Bone marrow (tissue), 2 donors: ENCODE measurements at regions not wholly inside any gene's neighbourhood (a gene's known extent, or its start where the extent isn't known, plus 50 kb on each side); places are given as distances from the start of the nearest gene placed in this dataset.
"Not testable (repeated sequence)": the region's sequence is repeated elsewhere in the genome, so short reads cannot be mapped to it uniquely, and the experiment has no call there.

Experiments used
- DNase-seq, 2 donors: peaks; one replicate each; lab custom pipeline; 2025; lab: John Stamatoyannopoulos, UW

DNA sequence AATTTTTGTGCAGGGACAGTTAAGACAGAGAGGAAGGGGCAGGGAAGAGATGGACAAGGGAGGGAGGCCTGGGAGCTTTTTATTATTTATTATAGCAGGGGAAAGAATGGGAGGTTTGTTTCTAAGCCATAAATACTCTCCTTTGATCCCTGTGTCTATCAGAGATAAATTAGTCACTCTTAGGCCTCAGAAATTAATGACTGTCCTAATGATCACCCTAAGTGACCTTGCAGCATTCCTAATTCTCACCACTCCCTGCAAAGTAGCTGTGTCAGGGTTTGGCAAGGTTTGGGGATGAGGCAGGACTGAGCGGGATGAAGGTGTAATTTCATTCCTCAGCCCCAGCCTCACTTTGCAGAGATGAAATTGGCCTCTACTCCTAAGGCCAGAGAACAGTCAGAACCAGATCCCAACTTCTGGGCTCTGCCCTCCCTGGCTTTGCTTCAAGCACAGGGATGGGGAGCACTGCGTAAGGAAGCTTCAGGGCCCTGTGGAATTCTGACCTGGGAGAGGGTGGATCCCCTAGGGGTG is 95.0 kb downstream of the TMEM17 start:
- DNase-seq, result no peak

DNA sequence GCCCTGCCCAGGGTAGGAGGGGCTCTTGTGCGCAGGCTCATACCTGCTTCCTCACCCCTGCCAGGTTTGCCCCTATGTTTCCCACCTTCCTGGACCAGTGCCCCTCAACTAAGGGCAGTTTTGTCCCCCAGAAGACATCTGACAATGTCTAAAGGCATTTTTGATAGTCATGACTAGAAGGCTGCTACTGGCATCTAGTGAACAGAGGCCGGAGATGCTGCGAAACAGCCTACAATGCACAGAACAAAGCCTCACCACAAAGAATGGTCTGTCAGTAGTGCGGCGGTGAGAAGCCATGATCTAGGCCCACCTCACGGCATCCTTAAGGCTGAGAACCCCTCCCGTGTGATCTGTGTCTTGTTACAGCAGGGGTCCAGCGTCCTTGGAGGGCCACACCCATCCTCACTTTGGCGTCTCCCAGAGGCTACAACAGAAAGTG is 96.0 kb downstream of the TMEM17 start:
- no peak for DNase-seq

GRCh38 chr2:62409442-62409841 is 96.6 kb downstream of the TMEM17 start:
- DNase-seq, result no peak

DNA sequence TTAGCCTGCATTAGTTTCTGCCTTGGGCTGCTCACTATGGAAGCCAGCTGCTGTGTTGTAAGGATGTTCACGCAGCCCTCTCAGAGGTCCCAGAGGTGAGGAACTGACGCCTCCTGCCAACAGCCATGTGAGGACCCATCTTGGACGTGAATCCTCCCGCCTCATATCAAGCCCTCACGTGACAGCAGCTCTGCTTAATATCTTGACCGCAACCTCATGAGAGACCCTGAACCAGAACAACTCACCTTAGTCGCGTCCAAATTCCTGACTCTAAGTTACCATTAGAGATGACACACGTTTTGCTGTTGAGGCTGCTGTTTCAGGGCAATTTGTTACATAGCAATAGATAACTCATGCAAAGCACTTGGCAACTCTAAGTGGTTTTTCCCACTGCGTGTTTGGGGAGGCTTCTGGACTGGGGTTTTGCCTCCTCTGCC is 97.7 kb downstream of the TMEM17 start:
- DNase-seq, result no peak

DNA sequence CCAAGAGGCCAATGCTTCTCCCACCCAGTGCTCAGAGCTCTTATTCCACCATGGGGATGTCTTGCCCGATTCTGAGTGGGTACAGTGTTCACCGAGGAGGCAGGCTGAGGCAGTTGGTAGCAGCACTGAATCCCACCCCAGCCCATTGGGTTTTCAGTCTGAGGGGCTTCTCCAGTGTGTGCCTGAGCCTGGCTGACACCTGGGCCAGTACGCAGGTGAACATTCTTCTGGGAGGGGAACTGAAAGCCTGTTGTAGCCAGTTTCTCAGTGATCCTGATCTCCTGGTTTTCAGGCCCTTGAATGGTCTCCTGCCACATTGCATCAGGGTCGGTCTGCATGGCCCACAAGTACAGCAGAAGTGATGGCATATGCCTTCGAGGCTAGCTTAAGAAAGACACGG is 98.2 kb downstream of the TMEM17 start:
- no peak for DNase-seq

DNA sequence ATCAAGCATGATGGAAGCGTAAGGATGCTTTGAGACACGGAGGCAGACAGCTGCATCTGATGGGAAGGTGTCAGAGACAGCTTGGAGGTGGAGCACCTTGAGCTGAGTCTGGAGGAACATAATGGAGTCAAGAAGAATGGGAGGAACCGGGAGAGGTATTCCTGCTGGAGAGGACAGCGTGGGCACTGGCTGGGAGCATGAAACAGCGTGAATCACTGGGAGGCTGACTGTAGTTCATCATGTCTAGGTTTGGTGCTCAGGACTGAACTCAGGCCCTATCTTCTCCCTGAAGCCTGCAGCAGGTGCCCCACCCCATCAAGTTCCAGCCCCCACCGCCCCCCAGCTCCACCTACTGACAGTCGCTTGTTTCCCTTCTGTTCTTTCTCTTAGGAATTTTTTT is 98.6 kb downstream of the TMEM17 start:
- DNase-seq, result no peak

DNA sequence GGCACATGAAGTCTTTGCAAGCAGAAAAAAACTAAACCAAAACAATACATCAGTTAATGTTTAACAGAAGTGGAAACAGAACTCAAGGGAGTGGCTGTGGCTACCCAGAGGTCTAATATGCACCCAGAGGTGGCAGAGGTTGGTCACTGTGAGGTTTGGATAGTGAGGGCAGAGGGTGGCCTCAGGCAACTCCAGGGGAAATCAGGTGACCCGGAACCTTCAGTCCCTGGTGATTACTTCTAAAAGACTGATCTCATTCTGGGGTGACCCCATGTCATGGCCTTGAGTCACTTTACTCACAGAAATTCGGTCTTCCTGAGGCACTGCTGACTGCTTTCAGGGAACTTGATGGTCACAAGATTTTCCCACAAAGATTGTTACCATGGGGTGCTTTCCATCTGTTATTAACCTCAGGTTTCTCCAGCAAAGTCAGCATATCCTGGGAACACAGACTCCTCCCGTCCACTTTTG is 99.4 kb downstream of the TMEM17 start:
- no peak for DNase-seq

DNA sequence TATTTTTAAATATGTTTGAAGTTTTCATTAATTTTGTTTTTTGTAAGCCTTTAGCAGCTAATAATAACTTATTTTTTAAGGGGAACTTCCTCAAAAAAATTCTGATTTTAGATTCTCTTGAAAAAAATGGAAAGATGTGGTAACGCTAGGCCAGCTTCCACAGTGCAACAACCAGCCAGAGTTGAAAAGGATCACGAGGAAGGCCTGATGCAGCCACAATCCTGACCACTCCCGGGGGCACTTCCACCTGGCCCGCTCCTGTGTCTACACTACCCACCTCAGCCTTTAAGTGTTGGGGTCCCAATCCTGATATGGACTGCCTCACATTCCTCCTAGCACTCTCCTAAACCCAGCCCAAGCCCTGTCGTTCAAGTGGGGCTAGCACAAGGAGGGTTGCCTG is 101.1 kb downstream of the TMEM17 start:
- DNase-seq, result no peak

- DNase-seq, result no peak
Measured at GRCh38 chr2:62402156-62402555, 103.8 kb downstream of the TMEM17 start.

DNA sequence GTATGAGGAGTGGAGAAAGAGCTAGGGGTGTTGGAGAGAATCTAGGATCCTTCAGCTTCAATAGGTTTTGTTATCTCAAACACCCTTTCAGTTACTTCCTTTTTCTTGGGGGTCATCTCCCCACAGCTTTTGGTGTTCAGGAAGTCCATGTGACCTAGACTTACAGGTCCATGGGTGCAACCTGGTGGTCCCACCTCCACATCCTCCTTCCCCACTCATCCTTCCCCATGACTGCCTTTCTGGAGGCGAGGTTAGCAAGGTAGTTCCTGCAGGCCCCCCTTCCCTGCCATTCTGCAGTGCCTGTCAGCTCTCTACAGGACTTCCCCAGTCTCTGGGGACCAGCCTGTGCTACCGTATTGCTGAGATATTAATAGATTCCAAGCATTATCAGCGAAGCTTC is 107.6 kb downstream of the TMEM17 start:
- no peak for DNase-seq

DNA sequence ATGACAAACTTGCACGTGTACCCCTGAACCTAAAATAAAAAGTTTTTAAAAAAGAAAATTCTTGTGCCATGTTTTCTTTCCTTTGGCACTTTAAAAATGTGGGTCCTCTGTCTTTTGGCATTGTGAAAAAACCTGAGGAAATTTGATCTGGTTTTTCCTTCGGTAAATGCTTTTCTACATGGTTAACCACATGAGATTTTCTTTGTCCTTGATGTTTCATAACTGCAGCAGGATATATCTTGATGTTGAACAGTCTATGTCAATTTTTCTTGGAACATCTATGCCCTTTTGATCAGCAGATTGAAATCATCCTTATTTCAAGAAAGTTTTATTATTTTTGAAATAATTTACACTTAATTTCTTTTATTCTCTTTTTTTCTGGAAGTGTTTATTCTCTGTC is 109.1 kb downstream of the TMEM17 start:
- no peak for DNase-seq

DNA sequence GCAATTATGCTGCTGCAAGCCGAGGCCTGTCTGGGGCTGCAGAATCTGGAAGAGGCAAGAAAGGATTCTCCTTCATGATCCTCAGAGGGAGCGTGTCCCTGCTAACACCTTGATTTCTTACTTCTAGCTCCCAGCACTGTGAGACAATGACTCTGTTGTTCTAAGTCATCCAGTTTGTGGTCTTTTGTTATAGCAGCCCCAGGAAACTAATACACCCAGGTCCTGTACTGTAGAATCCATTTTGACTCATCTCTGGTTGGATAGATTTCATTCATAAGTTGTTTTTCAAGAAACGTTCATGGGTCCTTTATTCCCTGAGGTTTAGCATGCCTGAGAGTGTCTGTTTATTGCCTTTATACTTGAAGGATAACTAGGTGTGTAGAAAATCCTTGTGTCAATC is 112.7 kb downstream of the TMEM17 start:
- no peak for DNase-seq

DNA sequence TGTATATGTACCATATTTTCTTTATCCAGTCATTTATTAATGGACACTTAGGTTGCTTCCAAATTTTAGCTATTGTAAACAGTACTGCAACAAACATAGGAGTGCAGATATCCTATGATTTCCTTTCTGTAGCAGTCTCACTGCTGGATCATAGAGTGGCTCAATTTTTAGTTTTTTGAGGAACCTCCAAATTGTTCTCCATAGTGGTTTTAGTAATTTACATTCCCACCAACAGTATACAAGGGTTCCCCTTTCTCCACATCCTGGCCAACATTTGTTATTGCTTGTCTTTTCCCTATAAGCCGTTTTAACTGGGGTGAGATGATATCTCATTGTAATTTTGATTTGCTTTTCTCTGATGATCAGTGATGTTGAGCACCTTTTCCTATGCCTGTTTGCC is 114.3 kb downstream of the TMEM17 start:
- peak in 1 of 2 donors; percentile 20 for DNase-seq

DNA sequence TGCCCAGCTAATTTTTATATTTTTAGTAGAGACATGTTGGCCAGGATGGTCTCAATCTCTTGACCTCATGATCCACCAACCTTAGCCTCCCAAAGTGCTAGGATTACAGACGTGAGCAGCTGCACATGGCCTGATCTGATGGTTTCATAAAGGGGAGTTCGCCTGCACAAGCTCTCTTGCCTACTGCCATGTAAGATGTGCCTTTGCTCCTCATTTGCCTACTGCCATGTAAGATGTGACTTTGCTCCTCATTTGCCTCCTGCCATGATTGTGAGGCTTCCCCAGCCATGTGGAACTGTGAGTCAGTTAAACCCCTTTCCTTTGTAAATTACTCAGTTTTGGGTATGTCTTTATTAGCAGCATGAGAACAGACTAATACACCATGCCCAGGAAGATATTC is 119.6 kb downstream of the TMEM17 start:
- not testable (repeated sequence) for DNase-seq

- no peak for DNase-seq
Measured at GRCh38 chr2:62383846-62384245, 122.1 kb downstream of the TMEM17 start.

DNA sequence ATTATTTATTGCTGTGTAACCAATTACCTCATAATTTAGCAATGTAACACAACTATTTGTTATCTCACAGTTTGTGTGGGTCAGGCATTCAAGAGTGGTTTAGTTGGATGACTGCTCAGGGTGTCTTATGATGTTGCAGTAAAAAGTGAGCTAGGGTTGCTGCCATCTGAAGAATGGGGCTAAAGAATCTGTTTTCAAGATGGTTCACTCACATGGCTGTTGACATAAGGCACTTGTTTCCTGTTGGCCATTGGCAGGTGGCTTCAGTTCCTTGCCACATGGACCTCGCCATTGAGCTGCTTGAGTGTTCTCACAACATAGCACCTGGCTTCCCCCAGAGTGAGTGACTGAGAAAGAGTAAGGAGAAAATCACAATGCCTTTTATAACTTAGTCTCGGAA is 123.2 kb downstream of the TMEM17 start:
- no peak for DNase-seq

DNA sequence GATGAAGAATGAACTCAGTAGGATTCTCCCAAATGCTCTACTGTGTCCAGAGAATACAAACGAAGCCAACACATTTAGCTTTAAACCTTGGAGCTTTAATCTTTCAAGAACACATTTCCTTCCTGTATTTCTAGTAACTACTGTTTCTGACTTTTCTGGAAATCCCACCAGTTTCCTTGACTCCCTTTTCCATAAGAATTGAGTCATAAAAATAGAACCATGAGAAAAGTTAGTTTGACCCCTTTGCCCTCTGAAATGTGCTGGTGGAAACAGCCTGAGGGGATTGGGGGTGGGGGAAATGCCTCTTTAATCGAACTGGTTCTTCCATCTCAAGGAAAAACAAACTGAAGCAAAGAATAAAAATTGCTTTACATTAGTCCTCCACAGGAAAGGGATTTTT is 123.9 kb downstream of the TMEM17 start:
- no peak for DNase-seq

DNA sequence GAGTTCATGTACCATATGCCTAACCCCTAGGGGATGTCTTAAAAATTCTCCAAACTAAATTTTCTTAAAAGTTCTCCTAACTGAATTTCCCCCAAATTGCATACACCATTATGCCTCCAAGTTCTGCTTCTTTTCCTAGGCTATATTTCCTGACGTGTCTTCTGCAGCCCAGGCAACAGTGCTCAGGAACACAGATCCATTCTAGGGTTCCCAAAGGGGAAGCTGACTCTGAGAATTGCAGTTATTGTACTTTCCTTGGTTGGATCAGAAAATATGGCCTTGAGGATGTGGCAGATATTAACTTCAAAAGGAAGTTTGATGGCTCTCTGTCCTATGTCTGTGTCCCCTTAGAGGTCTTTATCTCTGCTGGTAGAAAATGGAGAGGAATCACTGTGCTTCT is 124.3 kb downstream of the TMEM17 start:
- DNase-seq, result no peak

DNA sequence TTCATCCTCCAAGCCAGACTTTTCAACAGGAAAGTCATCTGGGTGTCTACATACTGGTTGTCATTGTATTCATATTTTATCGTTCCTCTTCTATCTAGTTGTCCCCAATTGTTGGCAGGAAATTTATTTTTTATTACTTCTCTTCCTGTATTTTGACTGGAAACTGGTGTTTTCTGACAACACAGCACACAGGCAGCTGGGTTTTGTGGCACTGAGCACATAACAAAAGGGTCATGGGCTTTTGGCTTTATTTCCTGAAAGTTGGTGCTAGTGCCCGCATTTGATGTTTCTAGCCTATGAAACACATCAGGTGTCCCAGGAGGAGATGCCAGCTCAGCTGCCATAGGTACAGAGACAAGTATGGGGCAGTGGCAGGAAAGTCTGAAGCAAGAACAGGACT is 126.4 kb downstream of the TMEM17 start:
- peak in 1 of 2 donors; percentile 40 for DNase-seq

DNA sequence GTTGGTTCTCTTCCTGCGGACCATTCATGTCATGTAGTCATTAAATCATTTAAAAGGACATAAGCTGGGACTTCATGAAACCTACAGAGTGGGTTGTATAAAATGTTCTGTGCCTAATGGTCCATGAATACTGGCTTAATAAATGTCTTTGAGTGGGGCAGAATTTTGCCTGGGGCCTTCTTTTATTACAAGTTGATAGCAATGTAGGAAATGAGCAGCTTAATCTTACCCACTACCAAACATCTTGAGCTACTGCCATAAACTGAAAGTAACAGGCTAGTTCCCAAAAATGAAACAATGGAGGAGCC is 130.9 kb downstream of the TMEM17 start:
- DNase-seq, result no peak

- DNase-seq, result no peak
Measured at GRCh38 chr2:62374301-62375112, 131.5 kb downstream of the TMEM17 start.

DNA sequence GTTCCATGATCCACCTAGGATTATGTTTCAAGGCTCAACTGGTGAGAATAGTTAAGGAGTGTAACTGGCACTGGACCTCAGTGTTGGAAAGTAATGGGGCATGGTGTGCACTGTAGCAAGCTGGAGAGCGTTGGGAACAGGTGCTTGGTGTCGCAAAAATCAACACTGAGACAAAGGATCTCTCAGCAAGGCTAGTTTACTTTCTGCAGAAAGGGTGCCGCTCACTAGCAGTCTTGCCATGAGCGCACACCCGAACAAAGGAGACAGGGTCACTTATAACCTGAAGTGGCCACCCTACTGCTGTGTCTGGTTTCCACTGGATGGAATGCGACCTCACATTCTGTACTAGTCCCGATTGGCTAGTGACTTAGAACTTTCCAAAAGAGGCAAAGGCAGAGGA is 133.2 kb downstream of the TMEM17 start:
- no peak for DNase-seq

- no peak for DNase-seq
Measured at GRCh38 chr2:62370321-62371250, 135.4 kb downstream of the TMEM17 start.
